Tibial nerve (tissue), 3 donors: ENCODE measurements at regions not wholly inside any gene's neighbourhood (a gene's known extent, or its start where the extent isn't known, plus 50 kb on each side); places are given as distances from the start of the nearest gene placed in this dataset.

ENCODE experiments used
- POLR2A ChIP-seq, 2 donors: fragments of 450-650 bp; IDR thresholded peaks; one replicate each; pipeline ENCODE4 v1.6.1; 2017; ENCODE audit warnings: antibody characterized with exemption in 2 of 2, mild to moderate bottlenecking in 2 of 2, moderate library complexity in 2 of 2
- TF ChIP-seq, protein P1 (sequence below), 5 experiments: fragments of 200-600 bp in 3 of 5; fragments of 450-650 bp in 2 of 5; sonication (generic) in 3 of 5; IDR thresholded peaks; one replicate each; pipeline ENCODE4 v1.5.1; 2016 to 2019; ENCODE audit warnings: antibody characterized with exemption in 5 of 5, mild to moderate bottlenecking in 3 of 5, moderate library complexity in 2 of 5

DNA sequence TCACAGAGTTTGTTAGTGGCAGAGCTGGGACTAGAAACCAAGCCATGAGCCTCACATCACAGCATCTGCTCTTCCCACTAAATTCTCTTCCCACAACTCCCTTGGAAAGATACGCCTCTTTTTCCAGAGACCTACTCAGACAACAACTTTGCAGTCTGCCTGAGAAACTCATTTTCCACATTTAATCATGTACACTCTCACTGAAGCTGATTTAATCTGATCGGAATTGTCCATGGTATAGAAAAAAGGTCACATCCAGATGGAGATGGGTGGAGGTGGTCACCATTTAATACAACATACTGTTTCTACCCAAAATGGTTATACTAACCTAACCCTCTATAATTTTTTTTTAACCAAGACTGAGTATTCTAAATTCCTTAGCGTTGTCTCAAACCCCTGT is 366.2 kb downstream of the ENC1 start:
- no peak for TF ChIP-seq POLR2A (IDR thresholded peaks at IDR 0.05)
- TF ChIP-seq, protein P1, sequence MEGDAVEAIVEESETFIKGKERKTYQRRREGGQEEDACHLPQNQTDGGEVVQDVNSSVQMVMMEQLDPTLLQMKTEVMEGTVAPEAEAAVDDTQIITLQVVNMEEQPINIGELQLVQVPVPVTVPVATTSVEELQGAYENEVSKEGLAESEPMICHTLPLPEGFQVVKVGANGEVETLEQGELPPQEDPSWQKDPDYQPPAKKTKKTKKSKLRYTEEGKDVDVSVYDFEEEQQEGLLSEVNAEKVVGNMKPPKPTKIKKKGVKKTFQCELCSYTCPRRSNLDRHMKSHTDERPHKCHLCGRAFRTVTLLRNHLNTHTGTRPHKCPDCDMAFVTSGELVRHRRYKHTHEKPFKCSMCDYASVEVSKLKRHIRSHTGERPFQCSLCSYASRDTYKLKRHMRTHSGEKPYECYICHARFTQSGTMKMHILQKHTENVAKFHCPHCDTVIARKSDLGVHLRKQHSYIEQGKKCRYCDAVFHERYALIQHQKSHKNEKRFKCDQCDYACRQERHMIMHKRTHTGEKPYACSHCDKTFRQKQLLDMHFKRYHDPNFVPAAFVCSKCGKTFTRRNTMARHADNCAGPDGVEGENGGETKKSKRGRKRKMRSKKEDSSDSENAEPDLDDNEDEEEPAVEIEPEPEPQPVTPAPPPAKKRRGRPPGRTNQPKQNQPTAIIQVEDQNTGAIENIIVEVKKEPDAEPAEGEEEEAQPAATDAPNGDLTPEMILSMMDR (IDR thresholded peaks at IDR 0.05): no peak
